ENCODE measurements at regions not wholly inside any gene's neighbourhood (a gene's known extent, or its start where the extent isn't known, plus 50 kb on each side); places are given as distances from the start of the nearest gene placed in this dataset.

DNA sequence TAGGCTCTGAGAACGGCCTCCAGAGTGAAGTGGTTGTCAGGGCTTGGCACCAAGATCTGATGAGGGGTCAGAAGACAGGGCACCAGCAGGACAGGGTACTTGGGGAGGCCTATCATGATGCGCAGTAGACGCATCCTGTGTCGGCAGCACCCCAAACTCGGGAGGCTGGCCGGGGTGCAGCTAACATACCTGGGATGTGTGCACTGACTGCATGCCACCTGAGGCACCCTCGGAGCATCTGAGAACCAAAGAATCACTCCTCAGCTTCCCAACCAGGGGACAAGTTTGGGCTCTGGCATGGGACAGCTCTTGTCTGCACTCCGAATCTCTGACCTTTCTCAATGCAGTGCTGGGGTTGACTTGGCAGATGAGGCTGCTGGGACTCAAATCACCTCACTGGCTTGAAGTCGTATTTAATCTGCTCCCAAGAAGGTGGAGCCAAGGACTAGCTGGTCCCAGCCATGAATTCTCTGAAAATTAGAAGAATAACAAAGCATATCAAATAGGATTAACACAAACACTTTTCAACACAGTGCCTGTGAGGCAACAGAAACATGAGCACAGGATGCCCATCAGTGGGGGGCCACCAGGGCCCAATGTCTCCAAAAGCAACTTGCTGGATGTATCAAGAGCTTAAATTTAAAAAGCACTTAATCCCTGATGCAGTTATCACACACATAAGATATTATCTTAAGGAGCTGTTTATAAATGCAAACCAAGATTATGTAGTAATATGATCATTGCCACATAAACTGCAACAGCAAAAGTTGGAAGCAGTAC is 348.8 kb downstream of the PREX1 start:
- Mint-ChIP-seq H3K36me3 (peaks cover 11% of the 10 kb centered on the region; the same call in 1 of the 2 replicates), H3K9me3 (peaks cover 8% of the 10 kb centered on the region), H3K4me1 (peaks cover 25% of the 10 kb centered on the region), H3K4me3 (no peak overlapping the region), H3K27ac (no peak overlapping the region), H3K27me3 (ENCODE audit: low read depth) (peaks cover 5% of the 10 kb centered on the region)
- ATAC-seq (no peak), DNase-seq (ENCODE audit: low spot score) (no peak)
- TF ChIP-seq, protein P1, sequence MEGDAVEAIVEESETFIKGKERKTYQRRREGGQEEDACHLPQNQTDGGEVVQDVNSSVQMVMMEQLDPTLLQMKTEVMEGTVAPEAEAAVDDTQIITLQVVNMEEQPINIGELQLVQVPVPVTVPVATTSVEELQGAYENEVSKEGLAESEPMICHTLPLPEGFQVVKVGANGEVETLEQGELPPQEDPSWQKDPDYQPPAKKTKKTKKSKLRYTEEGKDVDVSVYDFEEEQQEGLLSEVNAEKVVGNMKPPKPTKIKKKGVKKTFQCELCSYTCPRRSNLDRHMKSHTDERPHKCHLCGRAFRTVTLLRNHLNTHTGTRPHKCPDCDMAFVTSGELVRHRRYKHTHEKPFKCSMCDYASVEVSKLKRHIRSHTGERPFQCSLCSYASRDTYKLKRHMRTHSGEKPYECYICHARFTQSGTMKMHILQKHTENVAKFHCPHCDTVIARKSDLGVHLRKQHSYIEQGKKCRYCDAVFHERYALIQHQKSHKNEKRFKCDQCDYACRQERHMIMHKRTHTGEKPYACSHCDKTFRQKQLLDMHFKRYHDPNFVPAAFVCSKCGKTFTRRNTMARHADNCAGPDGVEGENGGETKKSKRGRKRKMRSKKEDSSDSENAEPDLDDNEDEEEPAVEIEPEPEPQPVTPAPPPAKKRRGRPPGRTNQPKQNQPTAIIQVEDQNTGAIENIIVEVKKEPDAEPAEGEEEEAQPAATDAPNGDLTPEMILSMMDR (IDR thresholded peaks at IDR 0.05), result no peak
- TF ChIP-seq ESRRA (CRISPR knock-in tag; IDR thresholded peaks at IDR 0.05; ENCODE audit: borderline replicate concordance) (no peak), FOXP1 (CRISPR knock-in tag; IDR thresholded peaks at IDR 0.05; ENCODE audit: borderline replicate concordance) (no peak), SMAD3 (CRISPR knock-in tag; IDR thresholded peaks at IDR 0.05; ENCODE audit: borderline replicate concordance) (no peak), JUN (CRISPR knock-in tag; IDR thresholded peaks at IDR 0.05) (no peak), ZNF317 (CRISPR knock-in tag; IDR thresholded peaks at IDR 0.05; ENCODE audit: borderline replicate concordance, low read depth) (no peak), TCF7 (CRISPR knock-in tag; IDR thresholded peaks at IDR 0.05; ENCODE audit: low read depth) (no peak), ZNF263 (CRISPR knock-in tag; IDR thresholded peaks at IDR 0.05; ENCODE audit: low read depth) (no peak), TEAD1 (CRISPR knock-in tag; IDR thresholded peaks at IDR 0.05) (no peak), ZBTB21 (CRISPR knock-in tag; IDR thresholded peaks at IDR 0.05; ENCODE audit: borderline replicate concordance) (no peak), MYBL2 (CRISPR knock-in tag; IDR thresholded peaks at IDR 0.05) (no peak)
- TF ChIP-seq, protein P2, sequence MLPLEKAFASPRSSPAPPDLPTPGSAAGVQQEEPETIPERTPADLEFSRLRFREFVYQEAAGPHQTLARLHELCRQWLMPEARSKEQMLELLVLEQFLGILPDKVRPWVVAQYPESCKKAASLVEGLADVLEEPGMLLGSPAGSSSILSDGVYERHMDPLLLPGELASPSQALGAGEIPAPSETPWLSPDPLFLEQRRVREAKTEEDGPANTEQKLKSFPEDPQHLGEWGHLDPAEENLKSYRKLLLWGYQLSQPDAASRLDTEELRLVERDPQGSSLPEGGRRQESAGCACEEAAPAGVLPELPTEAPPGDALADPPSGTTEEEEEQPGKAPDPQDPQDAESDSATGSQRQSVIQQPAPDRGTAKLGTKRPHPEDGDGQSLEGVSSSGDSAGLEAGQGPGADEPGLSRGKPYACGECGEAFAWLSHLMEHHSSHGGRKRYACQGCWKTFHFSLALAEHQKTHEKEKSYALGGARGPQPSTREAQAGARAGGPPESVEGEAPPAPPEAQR (CRISPR knock-in tag; IDR thresholded peaks at IDR 0.05), result no peak
- TF ChIP-seq, protein P3, sequence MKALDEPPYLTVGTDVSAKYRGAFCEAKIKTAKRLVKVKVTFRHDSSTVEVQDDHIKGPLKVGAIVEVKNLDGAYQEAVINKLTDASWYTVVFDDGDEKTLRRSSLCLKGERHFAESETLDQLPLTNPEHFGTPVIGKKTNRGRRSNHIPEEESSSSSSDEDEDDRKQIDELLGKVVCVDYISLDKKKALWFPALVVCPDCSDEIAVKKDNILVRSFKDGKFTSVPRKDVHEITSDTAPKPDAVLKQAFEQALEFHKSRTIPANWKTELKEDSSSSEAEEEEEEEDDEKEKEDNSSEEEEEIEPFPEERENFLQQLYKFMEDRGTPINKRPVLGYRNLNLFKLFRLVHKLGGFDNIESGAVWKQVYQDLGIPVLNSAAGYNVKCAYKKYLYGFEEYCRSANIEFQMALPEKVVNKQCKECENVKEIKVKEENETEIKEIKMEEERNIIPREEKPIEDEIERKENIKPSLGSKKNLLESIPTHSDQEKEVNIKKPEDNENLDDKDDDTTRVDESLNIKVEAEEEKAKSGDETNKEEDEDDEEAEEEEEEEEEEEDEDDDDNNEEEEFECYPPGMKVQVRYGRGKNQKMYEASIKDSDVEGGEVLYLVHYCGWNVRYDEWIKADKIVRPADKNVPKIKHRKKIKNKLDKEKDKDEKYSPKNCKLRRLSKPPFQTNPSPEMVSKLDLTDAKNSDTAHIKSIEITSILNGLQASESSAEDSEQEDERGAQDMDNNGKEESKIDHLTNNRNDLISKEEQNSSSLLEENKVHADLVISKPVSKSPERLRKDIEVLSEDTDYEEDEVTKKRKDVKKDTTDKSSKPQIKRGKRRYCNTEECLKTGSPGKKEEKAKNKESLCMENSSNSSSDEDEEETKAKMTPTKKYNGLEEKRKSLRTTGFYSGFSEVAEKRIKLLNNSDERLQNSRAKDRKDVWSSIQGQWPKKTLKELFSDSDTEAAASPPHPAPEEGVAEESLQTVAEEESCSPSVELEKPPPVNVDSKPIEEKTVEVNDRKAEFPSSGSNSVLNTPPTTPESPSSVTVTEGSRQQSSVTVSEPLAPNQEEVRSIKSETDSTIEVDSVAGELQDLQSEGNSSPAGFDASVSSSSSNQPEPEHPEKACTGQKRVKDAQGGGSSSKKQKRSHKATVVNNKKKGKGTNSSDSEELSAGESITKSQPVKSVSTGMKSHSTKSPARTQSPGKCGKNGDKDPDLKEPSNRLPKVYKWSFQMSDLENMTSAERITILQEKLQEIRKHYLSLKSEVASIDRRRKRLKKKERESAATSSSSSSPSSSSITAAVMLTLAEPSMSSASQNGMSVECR (CRISPR knock-in tag; IDR thresholded peaks at IDR 0.05; ENCODE audit: borderline replicate concordance), result no peak
- POLR2A ChIA-PET, result no interaction called here
- CTCF ChIA-PET, result interaction anchor here (2.1 kb wide), 1 partner anchor 142 kb away, joined by 8 read pairs; no protein-coding TSS in a partner anchor

DNA sequence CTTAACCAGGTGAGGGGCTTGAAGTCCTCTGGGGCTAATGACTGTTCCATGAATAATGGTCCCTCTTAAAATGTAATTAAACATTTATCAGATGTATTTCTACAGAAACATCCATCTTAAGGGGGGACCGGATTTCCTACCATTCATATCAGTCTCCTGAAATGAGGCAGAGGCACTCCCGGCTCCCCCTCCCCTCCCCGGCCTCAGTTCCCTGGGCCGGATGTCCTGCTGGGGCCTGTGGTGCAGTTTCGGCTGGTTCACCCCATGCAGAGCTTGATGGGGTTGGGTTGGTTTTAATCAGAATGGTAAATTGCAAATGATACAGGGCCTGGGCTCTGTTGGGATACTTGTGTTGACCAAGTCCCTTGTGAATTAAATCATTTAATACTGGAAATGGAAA is 349.4 kb downstream of the PREX1 start:
- Mint-ChIP-seq H3K27ac (no peak overlapping the region), H3K27me3 (ENCODE audit: low read depth) (peaks cover 5% of the 10 kb centered on the region), H3K4me1 (peaks cover 25% of the 10 kb centered on the region), H3K36me3 (peaks cover 11% of the 10 kb centered on the region; the same call in 1 of the 2 replicates), H3K9me3 (peaks cover 8% of the 10 kb centered on the region), H3K4me3 (no peak overlapping the region)
- ChIA-PET POLR2A (no interaction called here), CTCF (interaction anchor here (2.1 kb wide), 1 partner anchor 142 kb away, joined by 8 read pairs; no protein-coding TSS in a partner anchor)
- DNase-seq (ENCODE audit: low spot score) (no peak), ATAC-seq (no peak)
- TF ChIP-seq ZNF219 (CRISPR knock-in tag; IDR thresholded peaks at IDR 0.05; ENCODE audit: borderline replicate concordance) (no peak), ZNF423 (CRISPR knock-in tag; IDR thresholded peaks at IDR 0.05) (peak; percentile 61), HMGA2 (CRISPR knock-in tag; IDR thresholded peaks at IDR 0.05) (no peak)
